ENCODE measurements at regions not wholly inside any gene's neighbourhood (a gene's known extent, or its start where the extent isn't known, plus 50 kb on each side); places are given as distances from the start of the nearest gene placed in this dataset.

GRCh38 chr10:6305401-6306321 is 102.9 kb downstream of the PFKFB3 start:
- peak; percentile 38 for DNase-seq (ENCODE audit: low spot score)

GRCh38 chr10:6306917-6307316 is 104.2 kb downstream of the PFKFB3 start:
- DNase-seq (ENCODE audit: low spot score): no peak

- no peak for DNase-seq (ENCODE audit: low spot score)
These were observed 107.1 kb downstream of the PFKFB3 start for GRCh38 chr10:6309816-6310215.

DNA sequence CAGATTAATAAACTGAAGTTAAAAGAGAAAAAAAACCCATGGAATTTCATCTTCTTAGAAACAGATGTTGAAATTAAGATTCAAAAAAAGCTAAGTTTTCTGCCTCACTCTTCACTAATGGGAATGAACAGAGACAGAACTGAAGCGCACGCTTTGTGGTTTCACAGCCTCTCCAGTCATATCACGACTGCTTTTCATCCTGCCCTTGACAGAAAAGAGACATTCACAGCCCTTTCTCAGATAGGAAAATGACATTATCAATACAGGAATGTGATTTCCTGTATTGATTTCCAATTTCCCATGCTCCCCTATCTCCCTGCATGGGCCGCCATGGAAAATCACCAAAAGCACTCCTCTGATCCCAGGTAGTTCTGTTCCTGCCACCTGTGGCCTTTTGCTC is 108.2 kb downstream of the PFKFB3 start:
- no peak for DNase-seq (ENCODE audit: low spot score)

- no peak for DNase-seq (ENCODE audit: low spot score)
These were observed 109.1 kb downstream of the PFKFB3 start for GRCh38 chr10:6311700-6312330.

- no peak for DNase-seq (ENCODE audit: low spot score)
These were observed 109.9 kb downstream of the PFKFB3 start for GRCh38 chr10:6312636-6313035.

GRCh38 chr10:6313111-6313895 is 110.6 kb downstream of the PFKFB3 start:
- no peak for DNase-seq (ENCODE audit: low spot score)

DNA sequence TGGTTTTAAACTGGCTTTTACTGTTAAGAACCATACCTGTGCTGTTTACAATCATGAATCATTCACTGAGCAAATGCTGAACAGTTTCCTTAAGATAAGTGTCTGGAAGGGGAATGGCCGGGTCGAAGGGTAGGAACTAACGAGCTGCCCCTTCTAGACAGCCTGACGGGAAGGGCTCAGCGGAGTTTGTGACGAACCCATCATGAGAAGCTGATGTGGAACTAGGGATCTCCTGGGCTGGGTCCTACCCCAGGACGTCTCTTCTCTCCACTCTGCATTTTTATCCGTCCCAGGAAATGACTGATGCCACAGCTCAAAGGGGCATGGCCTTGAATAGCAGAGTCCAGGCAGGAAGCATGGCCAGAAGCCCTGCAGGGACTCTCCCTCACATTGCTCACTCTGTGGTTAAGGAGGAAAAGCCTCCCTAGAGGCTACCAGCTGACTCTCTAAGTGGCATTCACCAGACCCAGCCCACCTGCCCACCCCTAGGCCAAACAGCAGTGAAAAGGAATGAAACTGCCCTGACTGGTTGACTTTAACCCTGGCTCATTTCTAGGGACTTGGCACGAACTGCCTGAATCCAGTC is 112.0 kb downstream of the PFKFB3 start:
- DNase-seq (ENCODE audit: low spot score): no peak

DNA sequence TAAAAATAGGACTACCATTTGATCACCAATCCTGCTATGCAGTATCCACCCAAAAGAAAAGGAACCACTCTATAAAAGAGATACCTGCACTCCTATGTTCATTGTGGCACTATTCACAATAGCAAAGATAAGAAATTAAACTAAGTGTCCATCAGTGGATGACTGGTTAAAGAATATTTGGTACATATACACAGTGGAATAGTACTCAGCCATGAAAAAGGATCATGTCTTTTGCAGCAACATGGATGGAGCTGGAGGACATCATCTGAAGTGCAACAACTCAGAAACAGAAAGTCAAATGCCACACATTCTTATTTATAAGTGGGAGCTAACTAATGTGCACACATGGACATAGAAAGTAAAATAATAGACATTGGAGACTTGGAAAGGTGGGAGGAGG is 116.4 kb downstream of the PFKFB3 start:
- DNase-seq (ENCODE audit: low spot score): no peak

- DNase-seq (ENCODE audit: low spot score): peak; percentile 71
These were observed 117.7 kb downstream of the PFKFB3 start for GRCh38 chr10:6320320-6321010.

GRCh38 chr10:6321880-6322279 is 119.1 kb downstream of the PFKFB3 start:
- DNase-seq (ENCODE audit: low spot score): no peak

- no peak for DNase-seq (ENCODE audit: low spot score)
These were observed 120.1 kb downstream of the PFKFB3 start for GRCh38 chr10:6322805-6323204.

DNA sequence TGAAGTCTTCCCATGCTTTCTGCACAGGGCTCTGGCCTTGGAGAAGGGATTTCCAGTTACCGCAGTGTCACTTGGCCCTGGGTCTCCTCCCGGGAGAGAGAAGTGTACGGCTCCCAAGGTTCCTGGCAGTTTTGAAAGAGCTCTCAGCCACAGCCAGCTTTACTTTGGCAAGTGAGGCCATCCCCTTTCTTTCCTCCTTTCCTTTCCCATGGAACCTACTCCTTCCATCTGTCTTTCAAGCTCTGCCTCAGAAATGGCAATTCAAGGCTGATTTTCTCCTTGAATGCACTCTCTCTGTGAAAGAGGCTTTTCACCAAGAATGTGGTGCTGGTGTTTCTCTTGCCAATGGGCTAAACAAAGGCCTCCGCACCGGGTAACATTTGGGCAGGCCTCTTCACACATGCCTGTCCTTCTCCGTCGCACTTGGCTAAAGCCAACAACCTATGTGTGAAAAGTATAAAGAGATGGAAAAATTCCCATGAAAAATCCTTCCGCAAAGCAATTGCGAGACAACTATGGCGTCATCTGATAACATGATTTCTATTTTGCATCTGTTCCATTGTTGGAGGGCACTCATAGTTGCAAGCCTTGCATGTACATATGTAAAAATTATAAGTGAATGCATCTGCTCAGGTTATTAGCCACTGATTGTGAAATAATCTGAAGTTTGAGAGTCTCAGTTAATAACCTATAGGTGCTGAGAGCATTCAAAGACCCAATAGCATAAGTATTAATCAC is 125.4 kb downstream of the PFKFB3 start:
- DNase-seq (ENCODE audit: low spot score): no peak

DNA sequence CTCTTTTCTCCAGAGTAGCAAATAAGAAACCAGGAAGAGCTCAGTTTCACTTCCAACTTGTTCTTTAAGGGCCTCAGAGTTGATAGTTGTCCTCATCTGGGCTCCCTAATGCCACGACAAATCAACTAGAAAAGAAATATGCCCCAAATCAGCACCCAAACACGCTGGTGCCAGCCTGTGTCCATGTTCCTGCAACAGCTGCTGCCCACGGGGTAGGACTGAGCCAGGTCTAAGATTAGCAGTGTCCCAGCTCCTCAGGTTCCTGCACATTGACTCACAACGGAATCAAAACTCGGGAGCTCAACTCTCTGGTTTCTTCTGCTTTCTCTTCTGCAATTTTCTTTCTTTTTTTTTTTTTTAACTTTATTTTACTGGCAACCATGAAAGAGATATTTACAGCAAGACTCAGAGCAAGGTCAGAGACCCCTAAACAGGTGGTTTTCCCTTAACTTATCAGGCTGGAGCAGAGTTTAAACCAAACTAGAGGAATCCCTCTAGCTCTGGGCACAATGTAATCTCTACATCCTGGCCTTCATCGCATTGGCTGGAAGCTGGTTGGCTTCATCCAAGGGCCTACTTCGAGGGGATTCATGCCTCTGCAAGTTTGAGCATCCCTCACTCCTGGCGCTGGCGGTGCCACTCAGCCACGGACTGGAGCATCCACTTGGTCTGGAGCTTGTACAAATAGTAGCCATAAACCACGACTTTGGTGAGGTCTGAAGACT is 126.1 kb downstream of the PFKFB3 start:
- DNase-seq (ENCODE audit: low spot score): peak; percentile 34

DNA sequence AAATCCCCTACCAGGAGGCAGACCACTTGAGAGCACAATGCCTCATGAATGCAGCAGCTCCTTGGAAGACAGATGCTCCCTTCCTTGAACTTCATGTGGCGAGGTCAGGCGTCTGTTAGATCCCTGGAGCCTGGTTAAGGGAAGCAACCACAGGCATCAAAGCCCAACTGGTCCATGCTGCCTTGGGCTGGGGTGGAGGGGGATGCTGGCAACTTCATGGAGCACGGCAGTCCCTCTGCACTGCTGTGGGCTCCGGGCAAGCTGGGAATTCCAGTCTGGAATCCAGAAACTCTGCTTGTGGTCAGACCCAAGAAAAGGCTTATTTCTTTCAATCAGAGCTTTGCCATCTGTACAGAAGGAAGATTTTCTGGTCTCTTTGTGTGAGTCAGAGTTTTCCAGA is 130.4 kb downstream of the PFKFB3 start:
- DNase-seq (ENCODE audit: low spot score): no peak

- DNase-seq (ENCODE audit: low spot score): no peak
These were observed 131.2 kb downstream of the PFKFB3 start for GRCh38 chr10:6333973-6334372.

GRCh38 chr10:6336016-6336415 is 133.3 kb downstream of the PFKFB3 start:
- no peak for DNase-seq (ENCODE audit: low spot score)

DNA sequence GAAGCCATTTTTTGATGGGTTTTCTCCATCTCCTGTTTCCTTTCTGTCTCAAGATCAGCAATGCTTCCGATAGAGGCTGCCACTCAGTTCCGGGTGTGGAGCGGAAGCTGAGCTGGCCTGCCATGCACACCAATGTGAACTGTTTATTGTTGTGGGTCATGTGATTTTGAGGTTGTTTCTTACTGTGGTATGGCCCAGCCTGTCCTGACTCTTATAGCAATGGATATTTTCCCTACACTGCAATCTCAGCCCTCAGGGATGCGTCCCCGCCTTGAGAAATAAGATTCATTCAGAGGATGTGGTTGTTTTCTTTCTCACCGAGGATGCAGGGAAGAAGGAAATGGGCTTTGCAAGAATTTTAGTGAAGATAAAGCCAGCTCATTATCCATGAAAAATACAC is 134.7 kb downstream of the PFKFB3 start:
- DNase-seq (ENCODE audit: low spot score): no peak

GRCh38 chr10:6338361-6338760 is 135.6 kb downstream of the PFKFB3 start:
- DNase-seq (ENCODE audit: low spot score): no peak

- DNase-seq (ENCODE audit: low spot score): no peak
These were observed 137.2 kb downstream of the PFKFB3 start for GRCh38 chr10:6339891-6340290.

Measured in germinal center (tissue), 1 donor.